Choroid plexus epithelial cell (primary cell): ENCODE measurements at regions not wholly inside any gene's neighbourhood (a gene's known extent, or its start where the extent isn't known, plus 50 kb on each side); places are given as distances from the start of the nearest gene placed in this dataset.
"Not testable (repeated sequence)": the region's sequence is repeated elsewhere in the genome, so short reads cannot be mapped to it uniquely, and the experiment has no call there.

Experiments used
- DNase-seq: peaks from one replicate; pipeline ENCODE4 v3.0.0-alpha.2; 2010; ENCODE audit warnings: low read depth
- H3K4me3 ChIP-seq: 2 replicates; pipeline ENCODE4 v1.5.1; 2011; ENCODE audit warnings: low read depth, mild to moderate bottlenecking, control low read depth, low read length, moderate library complexity
- TF ChIP-seq, protein P1 (sequence below): conservative IDR thresholded peaks from 2 replicates; pipeline ENCODE4 v1.5.1; 2011; ENCODE audit warnings: low read depth, mild to moderate bottlenecking, control low read depth, inconsistent platforms, low read length, moderate library complexity

GRCh38 chr5:165397516-165397915 is 1892.1 kb downstream of the MAT2B start:
- no peak overlapping the region for H3K4me3 ChIP-seq
- DNase-seq, result no peak
- TF ChIP-seq, protein P1, sequence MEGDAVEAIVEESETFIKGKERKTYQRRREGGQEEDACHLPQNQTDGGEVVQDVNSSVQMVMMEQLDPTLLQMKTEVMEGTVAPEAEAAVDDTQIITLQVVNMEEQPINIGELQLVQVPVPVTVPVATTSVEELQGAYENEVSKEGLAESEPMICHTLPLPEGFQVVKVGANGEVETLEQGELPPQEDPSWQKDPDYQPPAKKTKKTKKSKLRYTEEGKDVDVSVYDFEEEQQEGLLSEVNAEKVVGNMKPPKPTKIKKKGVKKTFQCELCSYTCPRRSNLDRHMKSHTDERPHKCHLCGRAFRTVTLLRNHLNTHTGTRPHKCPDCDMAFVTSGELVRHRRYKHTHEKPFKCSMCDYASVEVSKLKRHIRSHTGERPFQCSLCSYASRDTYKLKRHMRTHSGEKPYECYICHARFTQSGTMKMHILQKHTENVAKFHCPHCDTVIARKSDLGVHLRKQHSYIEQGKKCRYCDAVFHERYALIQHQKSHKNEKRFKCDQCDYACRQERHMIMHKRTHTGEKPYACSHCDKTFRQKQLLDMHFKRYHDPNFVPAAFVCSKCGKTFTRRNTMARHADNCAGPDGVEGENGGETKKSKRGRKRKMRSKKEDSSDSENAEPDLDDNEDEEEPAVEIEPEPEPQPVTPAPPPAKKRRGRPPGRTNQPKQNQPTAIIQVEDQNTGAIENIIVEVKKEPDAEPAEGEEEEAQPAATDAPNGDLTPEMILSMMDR, result no peak

DNA sequence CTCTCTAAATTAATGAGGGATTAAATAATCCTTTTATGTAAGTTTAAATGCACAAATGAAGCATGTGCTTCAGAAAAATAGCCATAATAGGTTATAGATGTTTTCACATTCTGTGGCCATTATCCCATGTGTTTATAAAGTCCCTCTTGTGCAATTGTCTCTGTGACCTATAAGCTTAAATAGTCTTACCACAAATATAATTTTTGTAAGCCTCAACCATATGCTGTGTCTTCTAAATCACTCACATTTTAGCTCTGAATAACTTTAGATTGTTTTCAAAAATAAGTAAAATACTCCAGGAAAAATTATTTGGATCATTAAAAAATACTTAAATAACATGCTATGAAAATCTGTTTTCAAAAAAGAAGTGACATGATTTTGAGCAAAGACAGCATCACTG is 1894.7 kb downstream of the MAT2B start:
- no peak overlapping the region for H3K4me3 ChIP-seq
- TF ChIP-seq, protein P1, result no peak
- DNase-seq, result no peak

DNA sequence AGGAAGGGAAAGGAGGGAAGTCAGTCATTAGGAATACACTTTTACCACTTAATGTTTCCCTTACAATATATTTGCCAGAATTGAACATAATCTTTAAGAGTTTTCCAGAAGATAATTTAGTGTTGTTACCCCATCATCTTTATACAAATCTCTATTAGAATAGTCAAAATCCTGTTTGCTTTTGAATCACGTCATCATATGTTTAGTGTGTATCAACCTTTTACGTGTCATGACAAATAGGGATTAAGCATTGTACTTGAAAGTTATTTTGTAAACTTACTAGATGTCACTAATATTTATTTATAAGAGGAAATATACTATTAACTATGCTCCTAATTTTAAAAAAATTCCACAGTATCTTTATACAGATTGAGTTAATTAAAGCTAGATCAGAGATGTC is 1899.5 kb downstream of the MAT2B start:
- DNase-seq, result no peak
- TF ChIP-seq, protein P1, result no peak
- H3K4me3 ChIP-seq, result no peak overlapping the region

- no peak overlapping the region for H3K4me3 ChIP-seq
- no peak for DNase-seq
Measured at GRCh38 chr5:165405340-165405739, 1899.9 kb downstream of the MAT2B start.

GRCh38 chr5:165407352-165407751 is 1901.9 kb downstream of the MAT2B start:
- no peak for DNase-seq
- H3K4me3 ChIP-seq, result no peak overlapping the region
- TF ChIP-seq, protein P1, result no peak

More at GRCh38 chr5:165405340-165405739, 1899.9 kb downstream of the MAT2B start:
- TF ChIP-seq, protein P1, result no peak

DNA sequence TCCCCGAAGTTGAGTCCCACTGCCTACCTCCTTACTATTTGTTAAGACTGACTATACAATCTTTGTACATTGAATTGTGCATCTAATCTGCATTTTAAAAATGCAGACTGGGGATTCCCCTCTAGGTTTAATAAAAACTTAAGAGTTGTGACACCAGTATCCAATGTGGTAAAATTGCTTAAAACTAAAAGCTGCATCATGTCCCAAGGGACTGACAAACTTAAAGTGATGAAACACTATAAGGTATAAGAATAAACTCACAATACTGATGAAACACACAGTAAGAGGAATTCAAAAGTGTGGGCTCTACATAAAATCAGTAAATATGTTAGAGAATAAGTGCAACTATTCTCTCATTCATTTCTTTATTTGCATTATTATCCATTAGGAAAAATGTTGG is 1905.1 kb downstream of the MAT2B start:
- DNase-seq, result peak; percentile 5
- TF ChIP-seq, protein P1, result no peak
- H3K4me3 ChIP-seq, result no peak overlapping the region

- not testable (repeated sequence) for DNase-seq, H3K4me3 ChIP-seq
Measured at GRCh38 chr5:165411532-165411931, 1906.1 kb downstream of the MAT2B start.

DNA sequence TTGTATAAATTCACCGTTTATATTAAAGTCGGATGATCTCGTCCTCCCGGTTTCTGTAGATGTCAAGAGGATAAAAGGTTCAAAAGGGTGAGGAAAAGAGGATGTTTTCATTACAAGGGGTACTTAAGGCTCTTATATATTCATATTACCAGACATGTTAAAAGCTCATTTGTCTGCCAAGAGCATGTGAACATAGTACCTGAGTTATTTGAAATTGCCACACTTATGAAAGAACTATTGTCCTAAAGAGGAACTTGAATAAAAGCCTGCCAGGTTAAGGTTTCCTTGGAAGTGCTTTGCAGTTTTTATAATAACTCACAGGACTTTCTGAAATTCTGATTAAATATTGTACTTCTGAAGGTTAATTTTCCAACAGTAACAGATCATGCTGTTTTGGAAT is 1915.1 kb downstream of the MAT2B start:
- no peak for DNase-seq
- no peak overlapping the region for H3K4me3 ChIP-seq
- TF ChIP-seq, protein P1, result no peak
